ACHN (cell line): ENCODE measurements at regions not wholly inside any gene's neighbourhood (a gene's known extent, or its start where the extent isn't known, plus 50 kb on each side); places are given as distances from the start of the nearest gene placed in this dataset.
"Not testable (repeated sequence)": the region's sequence is repeated elsewhere in the genome, so short reads cannot be mapped to it uniquely, and the experiment has no call there.

Experiments used
- DNase-seq: peaks from one replicate; pipeline ENCODE4 v3.0.0-alpha.2; 2015
- in situ Hi-C: cut with HindIII; loops from 2 replicates; pipeline ENCODE4 v1.10.0; 2017; ENCODE audit warnings: low sequenced_read_pairs, low pct_ligation_motif_present, low pct_unique_long_range_greater_than_20kb

GRCh38 chr3:177499039-177499438 lies 301.8 kb upstream of the TBL1XR1 start:
- DNase-seq, in situ Hi-C loops: not testable (repeated sequence)

DNA sequence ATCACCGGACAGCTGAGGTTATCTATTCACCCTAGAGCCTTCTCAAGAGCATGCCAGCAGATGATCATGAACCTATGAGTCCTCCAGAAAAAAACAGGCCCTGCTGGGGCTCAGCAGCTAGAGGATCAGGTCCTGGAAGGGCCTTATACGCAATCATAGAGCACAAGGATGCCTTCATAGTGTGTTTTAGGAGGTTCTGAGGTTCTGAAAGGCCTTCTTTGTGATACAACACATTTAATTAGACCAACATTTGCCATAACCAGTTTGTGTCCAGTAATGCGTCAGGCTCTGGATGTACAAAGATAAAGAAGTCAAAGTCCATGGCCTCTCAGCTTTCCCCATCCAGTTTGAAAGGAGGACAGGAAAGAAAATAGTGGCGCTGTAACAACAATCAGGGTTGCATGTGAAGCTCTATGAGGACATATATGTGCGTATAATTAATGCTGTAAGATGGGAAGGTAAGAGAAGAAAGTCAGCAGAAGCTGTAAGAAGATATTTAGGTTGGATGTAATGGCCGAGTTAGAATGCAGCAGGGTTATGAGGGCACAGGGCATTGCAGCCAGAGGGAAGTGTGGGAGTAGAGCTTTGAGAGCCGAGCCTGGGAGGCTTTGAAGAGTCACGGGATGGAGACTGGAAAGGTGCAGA lies 302.6 kb upstream of the TBL1XR1 start:
- DNase-seq: no peak
- in situ Hi-C loops: no loop called here

DNA sequence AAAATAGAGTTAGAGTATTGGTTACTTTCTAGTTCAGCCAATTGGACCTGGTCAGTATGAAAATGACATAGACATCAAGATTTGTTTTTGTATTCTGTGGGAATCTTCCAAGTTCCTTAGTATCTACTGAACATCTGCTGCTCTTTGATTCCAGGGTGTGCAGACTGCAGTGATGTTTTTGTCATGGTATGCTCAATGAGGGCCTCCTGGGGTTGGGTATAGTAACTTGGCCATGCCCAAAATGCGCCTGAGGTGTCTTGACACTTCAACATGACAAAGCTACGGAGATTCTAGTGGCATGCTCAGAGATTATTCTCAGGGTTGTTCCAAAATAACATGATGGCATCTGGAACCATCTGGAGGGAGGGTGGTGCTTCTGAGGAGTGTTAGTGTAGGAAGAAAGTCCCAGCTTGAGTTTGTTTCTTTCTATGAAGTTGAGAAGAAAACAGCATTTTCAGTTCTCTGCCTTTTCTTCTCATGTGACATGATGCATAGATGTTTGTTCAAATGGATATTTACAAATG lies 313.5 kb upstream of the TBL1XR1 start:
- in situ Hi-C loops: no loop called here
- no peak for DNase-seq

GRCh38 chr3:177512945-177513814 lies 315.9 kb upstream of the TBL1XR1 start:
- DNase-seq: no peak
- in situ Hi-C loops: no loop called here

DNA sequence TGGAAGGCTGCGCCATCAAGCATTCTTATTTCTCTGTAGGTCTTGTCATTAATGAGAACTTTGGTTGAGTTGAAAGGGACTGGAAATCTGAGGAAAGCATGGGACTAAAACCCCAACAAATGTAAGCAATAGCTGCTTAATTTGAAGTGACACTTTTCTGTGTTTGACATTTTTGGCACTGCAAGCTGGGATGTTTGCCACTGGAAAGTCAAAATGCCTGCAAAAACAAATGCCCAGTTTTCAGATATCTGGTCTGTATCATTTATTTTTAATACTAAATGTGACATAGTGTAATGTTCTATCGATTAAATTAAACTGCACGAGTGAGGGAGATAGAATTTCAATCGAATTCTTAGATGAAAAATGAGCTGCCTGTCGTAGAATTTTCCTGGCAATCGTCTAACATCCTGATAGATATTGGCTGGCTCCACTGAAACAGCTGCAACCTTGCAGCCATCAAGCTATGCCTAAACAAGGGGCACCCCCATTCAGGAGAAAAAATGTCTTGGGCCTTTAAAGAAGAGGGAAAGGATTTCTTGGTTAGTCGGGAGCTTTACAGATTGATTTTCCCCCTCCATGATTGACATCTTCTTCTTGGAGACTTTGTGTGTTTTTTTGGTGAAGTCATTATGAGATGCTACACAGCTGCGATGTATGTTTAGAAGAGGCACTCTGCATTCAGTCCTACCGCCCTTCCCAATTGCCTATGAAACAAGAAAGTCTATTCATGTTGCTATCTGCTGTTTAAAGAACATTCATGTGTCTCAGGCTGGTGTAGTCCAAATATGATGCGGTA lies 316.7 kb upstream of the TBL1XR1 start:
- DNase-seq: no peak
- in situ Hi-C loops: no loop called here

GRCh38 chr3:177514611-177515499 lies 317.6 kb upstream of the TBL1XR1 start:
- in situ Hi-C loops: no loop called here
- no peak for DNase-seq

- in situ Hi-C loops: no loop called here
- DNase-seq: no peak
Measured at GRCh38 chr3:177515786-177516157, 318.5 kb upstream of the TBL1XR1 start.

DNA sequence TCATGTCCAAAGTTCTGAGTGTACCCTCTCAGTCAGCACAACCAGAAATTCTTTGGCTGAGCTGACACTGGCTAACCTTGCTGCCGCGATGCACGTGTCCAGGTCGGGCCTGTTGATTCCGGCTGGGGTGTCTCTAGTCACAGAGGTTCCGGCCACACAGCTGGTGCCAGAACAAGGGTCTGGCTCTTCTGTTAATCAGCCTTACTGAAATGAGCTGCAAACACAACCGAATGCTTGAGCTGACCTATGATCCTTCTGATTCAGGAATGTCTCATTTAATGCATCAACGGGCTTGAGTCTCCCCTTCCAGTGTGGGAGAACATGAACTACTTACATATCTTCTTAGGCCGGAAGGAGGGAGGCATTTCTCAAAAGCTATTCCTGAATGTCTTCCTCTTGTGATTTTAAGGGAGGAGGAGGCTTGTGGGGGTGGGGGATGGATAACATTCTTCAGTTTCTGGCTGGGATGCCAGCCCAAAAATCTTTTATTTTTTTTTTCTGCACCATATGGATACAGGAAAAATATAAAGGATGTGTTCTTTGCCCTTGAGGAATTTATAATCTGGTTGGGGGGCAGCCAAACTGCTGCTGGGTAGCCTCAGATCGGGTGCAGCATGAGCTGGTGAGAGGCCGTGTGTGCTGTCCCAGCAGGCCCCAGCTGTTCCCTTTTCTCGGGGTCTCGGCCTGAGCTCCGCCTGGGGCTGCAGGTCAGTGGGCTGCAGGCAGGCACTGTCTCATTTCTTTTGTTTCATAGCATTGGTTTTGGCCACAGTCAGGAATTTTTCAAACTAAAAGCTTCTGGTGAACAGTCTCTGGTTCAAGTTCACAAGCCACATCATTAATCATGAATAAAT lies 319.1 kb upstream of the TBL1XR1 start:
- DNase-seq: peak; percentile 52
- in situ Hi-C loops: no loop called here

GRCh38 chr3:177517906-177518305 lies 320.6 kb upstream of the TBL1XR1 start:
- in situ Hi-C loops: no loop called here
- no peak for DNase-seq

DNA sequence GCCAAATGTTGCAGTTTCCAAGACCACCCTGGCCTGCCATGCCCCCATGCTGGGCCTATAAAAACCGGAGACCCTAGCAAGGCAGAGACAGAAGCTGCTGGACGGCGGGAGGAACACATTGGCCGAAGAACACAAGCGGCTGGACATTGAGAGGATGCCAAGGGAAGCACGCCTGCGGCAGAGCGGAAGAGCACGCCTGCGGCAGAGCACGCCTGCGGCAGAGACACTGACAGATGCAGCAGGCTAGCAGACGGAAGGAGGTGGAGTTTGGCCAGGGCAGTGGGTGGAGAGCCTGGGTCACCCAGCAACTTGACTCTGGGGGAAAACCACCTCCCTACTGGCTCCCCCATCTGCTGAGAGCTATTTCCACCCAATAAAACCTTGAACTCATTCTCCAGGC lies 322.3 kb upstream of the TBL1XR1 start:
- DNase-seq: no peak
- in situ Hi-C loops: no loop called here

- in situ Hi-C loops: no loop called here
- DNase-seq: no peak
Measured at GRCh38 chr3:177521305-177521704, 324.0 kb upstream of the TBL1XR1 start.

DNA sequence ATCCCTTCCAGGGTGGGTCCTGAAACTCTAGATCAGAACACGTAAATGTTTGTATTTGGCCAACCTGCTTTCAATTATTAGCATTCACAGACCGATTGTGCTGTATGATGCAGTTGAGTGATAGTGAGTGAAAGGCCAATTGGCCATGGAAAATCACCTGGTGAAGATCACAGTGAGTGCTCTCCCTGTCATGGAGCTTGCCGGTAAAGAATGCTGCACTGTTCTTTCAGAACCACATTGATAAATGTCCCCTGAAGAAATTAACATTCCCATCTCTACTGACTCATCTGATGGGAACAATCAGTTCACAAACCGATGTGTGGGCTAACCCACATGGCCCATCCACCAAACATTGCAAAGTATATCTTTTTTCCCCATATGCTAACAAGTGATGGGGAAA lies 324.8 kb upstream of the TBL1XR1 start:
- DNase-seq: no peak
- in situ Hi-C loops: no loop called here

DNA sequence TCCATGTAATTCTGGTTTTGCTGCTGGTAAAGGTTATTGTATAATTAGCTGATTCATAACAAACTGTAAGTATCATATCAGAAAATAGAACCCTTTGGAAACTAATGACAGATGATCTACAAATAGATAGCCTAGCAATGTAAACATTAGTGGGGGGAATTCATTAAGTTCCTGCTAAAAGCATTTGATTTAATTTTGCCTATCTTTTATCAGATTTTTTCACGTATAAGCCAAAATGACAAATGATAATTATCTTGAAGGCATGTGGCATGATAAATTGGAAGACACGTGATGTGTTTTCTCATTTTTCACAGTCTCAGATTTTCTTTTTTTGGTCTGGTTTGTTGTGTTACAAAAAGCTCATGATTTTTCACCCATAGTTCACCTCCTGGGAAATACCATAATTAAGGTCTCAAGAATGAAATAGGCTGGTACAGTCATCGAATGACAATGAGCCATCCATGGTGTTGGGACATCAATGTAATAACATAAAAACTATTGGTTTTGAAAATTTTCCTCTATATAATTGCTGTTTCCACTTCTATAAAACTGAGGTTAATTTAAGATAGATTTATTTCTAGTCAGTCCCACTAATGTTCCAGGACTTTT lies 325.9 kb upstream of the TBL1XR1 start:
- in situ Hi-C loops: no loop called here
- DNase-seq: no peak

DNA sequence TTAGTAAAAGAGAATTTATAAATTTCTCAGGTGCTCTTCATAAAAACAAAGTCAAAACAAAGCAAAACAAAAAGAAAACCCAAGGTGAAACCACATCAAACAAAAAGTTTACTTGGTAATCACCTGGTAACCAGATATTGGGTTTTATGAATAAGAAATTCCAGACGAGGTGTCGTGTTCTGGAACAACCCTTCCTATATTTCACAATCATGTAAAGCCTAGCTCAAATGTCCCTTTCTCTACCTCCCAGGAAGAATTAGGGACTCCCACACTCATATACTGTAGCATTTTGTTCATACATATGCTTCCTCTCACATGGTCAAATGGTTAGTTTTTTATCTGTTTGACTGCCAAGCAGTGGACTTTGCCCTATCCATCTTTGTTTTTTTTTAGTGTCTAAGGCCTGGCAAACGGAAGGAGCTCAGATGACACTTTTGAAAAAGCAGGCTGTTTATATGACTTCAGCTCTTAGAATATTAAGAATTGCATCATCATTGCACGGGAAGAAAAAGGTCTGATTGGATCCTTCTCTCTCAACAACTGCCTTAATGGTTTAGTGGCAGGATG lies 326.7 kb upstream of the TBL1XR1 start:
- DNase-seq: no peak
- in situ Hi-C loops: no loop called here

GRCh38 chr3:177524742-177525141 lies 327.5 kb upstream of the TBL1XR1 start:
- in situ Hi-C loops: no loop called here

GRCh38 chr3:177525414-177525813 lies 328.1 kb upstream of the TBL1XR1 start:
- in situ Hi-C loops: no loop called here
- DNase-seq: no peak

More at GRCh38 chr3:177524742-177525141, 327.5 kb upstream of the TBL1XR1 start:
- DNase-seq: no peak
